ENCODE measurements at regions not wholly inside any gene's neighbourhood (a gene's known extent, or its start where the extent isn't known, plus 50 kb on each side); places are given as distances from the start of the nearest gene placed in this dataset.

- no peak for DNase-seq
These were observed 379.2 kb downstream of the VPS13C start for GRCh38 chr15:61681038-61681418.

- no peak for DNase-seq
These were observed 379.8 kb downstream of the VPS13C start for GRCh38 chr15:61680260-61681037.

- no peak for DNase-seq
These were observed 388.5 kb downstream of the VPS13C start for GRCh38 chr15:61671736-61672135.

GRCh38 chr15:61668444-61668843, 391.8 kb downstream of the VPS13C start:
- DNase-seq = no peak

GRCh38 chr15:61661791-61662190, 398.5 kb downstream of the VPS13C start:
- DNase-seq = no peak

GRCh38 chr15:61660579-61660978, 399.7 kb downstream of the VPS13C start:
- no peak for DNase-seq

- DNase-seq = no peak
These were observed 400.6 kb downstream of the VPS13C start for GRCh38 chr15:61659566-61660190.

- DNase-seq = no peak
These were observed 402.8 kb downstream of the VPS13C start for GRCh38 chr15:61657461-61657860.

- no peak for DNase-seq
These were observed 403.9 kb downstream of the VPS13C start for GRCh38 chr15:61656391-61656790.

GRCh38 chr15:61655881-61656280, 404.4 kb downstream of the VPS13C start:
- DNase-seq = no peak

GRCh38 chr15:61654918-61655317, 405.3 kb downstream of the VPS13C start:
- DNase-seq = no peak

GRCh38 chr15:61654002-61654740, 406.1 kb downstream of the VPS13C start:
- no peak for DNase-seq

GRCh38 chr15:61653110-61653509, 407.1 kb downstream of the VPS13C start:
- no peak for DNase-seq

- no peak for DNase-seq
These were observed 409.0 kb downstream of the VPS13C start for GRCh38 chr15:61651267-61651666.

- DNase-seq = no peak
These were observed 411.2 kb downstream of the VPS13C start for GRCh38 chr15:61649046-61649445.

- DNase-seq = no peak
These were observed 415.4 kb upstream of the RORA start for GRCh38 chr15:61644550-61644949.

- no peak for DNase-seq
These were observed 412.5 kb upstream of the RORA start for GRCh38 chr15:61641645-61642044.

GRCh38 chr15:61640756-61641155, 411.7 kb upstream of the RORA start:
- no peak for DNase-seq

GRCh38 chr15:61639491-61639890, 410.4 kb upstream of the RORA start:
- DNase-seq = no peak

GRCh38 chr15:61634837-61635236, 405.7 kb upstream of the RORA start:
- no peak for DNase-seq

- DNase-seq = no peak
These were observed 404.8 kb upstream of the RORA start for GRCh38 chr15:61633951-61634350.

- DNase-seq = no peak
These were observed 400.2 kb upstream of the RORA start for GRCh38 chr15:61629269-61629668.

GRCh38 chr15:61624950-61625349, 395.8 kb upstream of the RORA start:
- DNase-seq = no peak

GRCh38 chr15:61623746-61624145, 394.6 kb upstream of the RORA start:
- DNase-seq = no peak
